Breast epithelium (tissue), 4 donors: ENCODE measurements at regions not wholly inside any gene's neighbourhood (a gene's known extent, or its start where the extent isn't known, plus 50 kb on each side); places are given as distances from the start of the nearest gene placed in this dataset.

ENCODE experiments used
- DNase-seq, 2 donors: peaks; one replicate each; pipeline ENCODE4 v3.0.0-alpha.2; 2019; ENCODE audit warnings: low spot score in 2 of 2
- H3K27ac ChIP-seq, 2 donors: fragments of 200-600 bp; sonication (generic) in 1 of 2; one replicate each; pipeline ENCODE4 v1.5.1; 2016 to 2019; ENCODE audit warnings: mild to moderate bottlenecking in 1 of 2
- H3K27me3 ChIP-seq, 2 donors: fragments of 200-600 bp; sonication (generic) in 1 of 2; one replicate each; pipeline versions ENCODE4 v1.5.1 to v1.6.0; 2017 to 2019; ENCODE audit warnings: control low read depth in 1 of 2, mild to moderate bottlenecking in 1 of 2
- H3K36me3 ChIP-seq: fragments of 200-600 bp; one replicate; pipeline ENCODE4 v1.5.1; 2019
- H3K4me1 ChIP-seq, 2 donors: fragments of 200-600 bp; sonication (generic); one replicate each; pipeline ENCODE4 v1.5.1; 2016 to 2019; ENCODE audit warnings: control low read depth in 1 of 2
- H3K4me3 ChIP-seq, 3 donors: fragments of 200-600 bp; sonication (generic); 1 replicate in 2 of 3; 2 replicates in 1 of 3; pipeline ENCODE4 v1.5.1; 2016 to 2019; ENCODE audit warnings: mild to moderate bottlenecking in 3 of 3, moderate library complexity in 2 of 3
- H3K9me3 ChIP-seq, 2 donors: fragments of 200-600 bp; sonication (generic) in 1 of 2; one replicate each; pipeline ENCODE4 v1.5.1; 2016 to 2019; ENCODE audit warnings: control low read depth in 1 of 2
- CTCF ChIP-seq, 3 donors: fragments of 450-650 bp; IDR thresholded peaks; one replicate each; pipeline ENCODE4 v1.5.1; 2016 to 2017; ENCODE audit warnings: antibody characterized with exemption in 3 of 3, mild to moderate bottlenecking in 3 of 3, moderate library complexity in 3 of 3
- POLR2A ChIP-seq: fragments of 450-650 bp; IDR thresholded peaks from one replicate; pipeline ENCODE4 v1.6.1; 2016; ENCODE audit warnings: antibody characterized with exemption, mild to moderate bottlenecking, moderate library complexity
- POLR2AphosphoS5 ChIP-seq, 3 donors: sonication (generic); formaldehyde crosslinking; IDR thresholded peaks; one replicate each; pipeline ENCODE4 v1.6.1; 2017; ENCODE audit warnings: antibody characterized with exemption in 3 of 3
- intact Hi-C: fragments of 100-400 bp; cut with DNase I; formaldehyde crosslinking; loops from one replicate; pipeline ENCODE4 v1.15.1; 2023; ENCODE audit warnings: low total_unique reads

GRCh38 chr14:26938054-26938453 lies 340.2 kb upstream of the NOVA1 start:
- no peaks in the 10 kb centered on the region for H3K4me1 ChIP-seq
- intact Hi-C loops: no loop called here
- no peaks in the 10 kb centered on the region for H3K36me3 ChIP-seq
- no peak overlapping the region for H3K27ac ChIP-seq
- TF ChIP-seq POLR2A (no peak), CTCF (IDR thresholded peaks at IDR 0.05) (no peak), POLR2AphosphoS5 (IDR thresholded peaks at IDR 0.05) (no peak)
- no peak overlapping the region for H3K4me3 ChIP-seq
- no peaks in the 10 kb centered on the region for H3K27me3 ChIP-seq
- no peak for DNase-seq
- H3K9me3 ChIP-seq: no peaks in the 10 kb centered on the region

- no peaks in the 10 kb centered on the region for H3K4me1 ChIP-seq
- no peak overlapping the region for H3K4me3 ChIP-seq
- intact Hi-C loops: no loop called here
Observed at GRCh38 chr14:26939755-26940154, 341.9 kb upstream of the NOVA1 start.

GRCh38 chr14:26941521-26941920 lies 343.7 kb upstream of the NOVA1 start:
- Histone ChIP-seq H3K9me3 (no peaks in the 10 kb centered on the region), H3K36me3 (no peaks in the 10 kb centered on the region), H3K27ac (no peak overlapping the region), H3K4me3 (no peak overlapping the region), H3K27me3 (no peaks in the 10 kb centered on the region), H3K4me1 (no peaks in the 10 kb centered on the region)
- TF ChIP-seq POLR2AphosphoS5 (IDR thresholded peaks at IDR 0.05): no peak
- no peak for TF ChIP-seq CTCF (IDR thresholded peaks at IDR 0.05)
- no peak for TF ChIP-seq POLR2A
- intact Hi-C loops: no loop called here
- no peak for DNase-seq

More at GRCh38 chr14:26939755-26940154, 341.9 kb upstream of the NOVA1 start:
- TF ChIP-seq POLR2AphosphoS5 (IDR thresholded peaks at IDR 0.05) (no peak), CTCF (IDR thresholded peaks at IDR 0.05) (no peak), POLR2A (no peak)
- H3K27me3 ChIP-seq: no peaks in the 10 kb centered on the region
- H3K36me3 ChIP-seq: no peaks in the 10 kb centered on the region
- no peak for DNase-seq
- no peak overlapping the region for H3K27ac ChIP-seq
- H3K9me3 ChIP-seq: no peaks in the 10 kb centered on the region

- intact Hi-C loops: no loop called here
- H3K27ac ChIP-seq: no peak overlapping the region
- no peak for DNase-seq
Observed at GRCh38 chr14:26947265-26947664, 349.4 kb upstream of the NOVA1 start.

GRCh38 chr14:26959437-26959836 lies 361.6 kb upstream of the NOVA1 start:
- H3K27me3 ChIP-seq: no peaks in the 10 kb centered on the region
- DNase-seq: no peak
- no peak overlapping the region for H3K27ac ChIP-seq
- no peak for TF ChIP-seq CTCF (IDR thresholded peaks at IDR 0.05)
- no peaks in the 10 kb centered on the region for H3K4me1 ChIP-seq
- H3K4me3 ChIP-seq: no peak overlapping the region
- no peaks in the 10 kb centered on the region for H3K9me3 ChIP-seq
- intact Hi-C loops: no loop called here
- no peaks in the 10 kb centered on the region for H3K36me3 ChIP-seq

More at GRCh38 chr14:26947265-26947664, 349.4 kb upstream of the NOVA1 start:
- no peaks in the 10 kb centered on the region for H3K36me3 ChIP-seq
- H3K9me3 ChIP-seq: no peaks in the 10 kb centered on the region
- H3K4me1 ChIP-seq: no peaks in the 10 kb centered on the region
- no peaks in the 10 kb centered on the region for H3K27me3 ChIP-seq
- TF ChIP-seq CTCF (IDR thresholded peaks at IDR 0.05) (no peak), POLR2A (no peak), POLR2AphosphoS5 (IDR thresholded peaks at IDR 0.05) (no peak)
- no peak overlapping the region for H3K4me3 ChIP-seq
